ENCODE measurements at regions not wholly inside any gene's neighbourhood (a gene's known extent, or its start where the extent isn't known, plus 50 kb on each side); places are given as distances from the start of the nearest gene placed in this dataset.

- TF ChIP-seq ELF4 (IDR thresholded peaks at IDR 0.05) (no peak), FOXK2 (IDR thresholded peaks at IDR 0.05) (no peak), TARDBP (IDR thresholded peaks at IDR 0.05) (no peak), FOXA1 (IDR thresholded peaks at IDR 0.05) (no peak), NFRKB (IDR thresholded peaks at IDR 0.05) (no peak), PKNOX1 (IDR thresholded peaks at IDR 0.05) (no peak), FOXM1 (IDR thresholded peaks at IDR 0.05; ENCODE audit: borderline replicate concordance) (no peak), ZNF384 (IDR thresholded peaks at IDR 0.05) (no peak), SP1 (IDR thresholded peaks at IDR 0.05) (no peak), ARNT (IDR thresholded peaks at IDR 0.05) (no peak), BHLHE40 (IDR thresholded peaks at IDR 0.05; ENCODE audit: borderline replicate concordance) (no peak), L3MBTL2 (conservative IDR thresholded peaks at IDR 0.05) (no peak), SUZ12 (IDR thresholded peaks at IDR 0.05) (no peak), CTBP1 (IDR thresholded peaks at IDR 0.05; ENCODE audit: borderline replicate concordance) (no peak)
Measured at GRCh38 chr2:238589591-238590460, 163.1 kb downstream of the ASB1 start.
